Right atrium auricular region (tissue), 2 donors: ENCODE measurements at regions not wholly inside any gene's neighbourhood (a gene's known extent, or its start where the extent isn't known, plus 50 kb on each side); places are given as distances from the start of the nearest gene placed in this dataset.

ENCODE experiments used
- DNase-seq: peaks from one replicate; pipeline ENCODE4 v3.0.0-alpha.2; 2019; ENCODE audit warnings: low spot score
- H3K27ac ChIP-seq, 2 donors: fragments of 200-600 bp; sonication (generic); 1 replicate in 1 of 2; 2 replicates in 1 of 2; pipeline ENCODE4 v1.5.1; 2016 to 2019
- H3K27me3 ChIP-seq, 2 donors: fragments of 200-600 bp; sonication (generic); one replicate each; pipeline versions ENCODE4 v1.5.1 to v1.6.0; 2017 to 2019
- H3K36me3 ChIP-seq: fragments of 200-600 bp; sonication (generic); one replicate; pipeline ENCODE4 v1.5.1; 2016
- H3K4me1 ChIP-seq, 2 donors: fragments of 200-600 bp; sonication (generic); one replicate each; pipeline versions ENCODE4 v1.5.1 to v1.6.0; 2017 to 2019
- H3K4me3 ChIP-seq, 2 donors: fragments of 200-600 bp; sonication (generic); 1 replicate in 1 of 2; 2 replicates in 1 of 2; pipeline ENCODE4 v1.5.1; 2017 to 2019; ENCODE audit warnings: mild to moderate bottlenecking in 1 of 2, moderate library complexity in 1 of 2
- H3K9me3 ChIP-seq, 2 donors: fragments of 200-600 bp; sonication (generic); one replicate each; pipeline ENCODE4 v1.5.1; 2019
- TF ChIP-seq, protein P1 (sequence below), 2 donors: fragments of 200-600 bp; sonication (generic); IDR thresholded peaks; one replicate each; pipeline ENCODE4 v1.5.1; 2019; ENCODE audit warnings: antibody characterized with exemption in 2 of 2

DNA sequence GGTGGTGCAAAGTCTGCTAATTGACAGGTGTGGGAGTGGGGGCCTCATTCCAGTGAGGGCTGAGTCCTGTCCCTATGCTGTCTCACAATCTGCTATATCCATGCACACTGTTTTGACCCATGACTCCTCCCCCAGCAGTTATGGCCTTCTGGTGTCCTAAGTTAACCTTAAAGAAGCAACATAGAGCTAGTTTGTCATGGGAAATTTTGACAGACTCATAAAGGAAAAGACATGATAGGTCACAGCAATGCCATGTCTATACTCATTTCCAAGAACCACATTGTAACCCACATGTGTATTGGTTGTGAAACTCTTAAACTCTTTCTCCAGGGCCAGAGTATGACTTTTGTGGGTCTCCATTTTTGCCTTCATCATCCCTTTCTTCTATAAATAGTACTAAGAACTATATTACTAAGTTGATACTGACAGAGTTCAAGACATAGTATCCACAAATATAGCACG, 78.2 kb upstream of the SLC1A4 start:
- H3K36me3 ChIP-seq = no peaks in the 10 kb centered on the region
- H3K9me3 ChIP-seq = no peaks in the 10 kb centered on the region
- DNase-seq = no peak
- TF ChIP-seq, protein P1, sequence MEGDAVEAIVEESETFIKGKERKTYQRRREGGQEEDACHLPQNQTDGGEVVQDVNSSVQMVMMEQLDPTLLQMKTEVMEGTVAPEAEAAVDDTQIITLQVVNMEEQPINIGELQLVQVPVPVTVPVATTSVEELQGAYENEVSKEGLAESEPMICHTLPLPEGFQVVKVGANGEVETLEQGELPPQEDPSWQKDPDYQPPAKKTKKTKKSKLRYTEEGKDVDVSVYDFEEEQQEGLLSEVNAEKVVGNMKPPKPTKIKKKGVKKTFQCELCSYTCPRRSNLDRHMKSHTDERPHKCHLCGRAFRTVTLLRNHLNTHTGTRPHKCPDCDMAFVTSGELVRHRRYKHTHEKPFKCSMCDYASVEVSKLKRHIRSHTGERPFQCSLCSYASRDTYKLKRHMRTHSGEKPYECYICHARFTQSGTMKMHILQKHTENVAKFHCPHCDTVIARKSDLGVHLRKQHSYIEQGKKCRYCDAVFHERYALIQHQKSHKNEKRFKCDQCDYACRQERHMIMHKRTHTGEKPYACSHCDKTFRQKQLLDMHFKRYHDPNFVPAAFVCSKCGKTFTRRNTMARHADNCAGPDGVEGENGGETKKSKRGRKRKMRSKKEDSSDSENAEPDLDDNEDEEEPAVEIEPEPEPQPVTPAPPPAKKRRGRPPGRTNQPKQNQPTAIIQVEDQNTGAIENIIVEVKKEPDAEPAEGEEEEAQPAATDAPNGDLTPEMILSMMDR (IDR thresholded peaks at IDR 0.05) = no peak
- no peaks in the 10 kb centered on the region for H3K27me3 ChIP-seq
- H3K27ac ChIP-seq = no peak overlapping the region
- H3K4me3 ChIP-seq = no peak overlapping the region
- no peaks in the 10 kb centered on the region for H3K4me1 ChIP-seq

- Histone ChIP-seq H3K4me1 (peaks cover 0 to 6% of the 10 kb centered on the region in 2 donors), H3K27ac (no peak overlapping the region), H3K36me3 (no peaks in the 10 kb centered on the region), H3K27me3 (no peaks in the 10 kb centered on the region), H3K9me3 (no peaks in the 10 kb centered on the region), H3K4me3 (no peak overlapping the region)
- no peak for DNase-seq
- TF ChIP-seq, protein P1 (IDR thresholded peaks at IDR 0.05) = no peak
Observed at GRCh38 chr2:64913357-64913869, 75.8 kb upstream of the SLC1A4 start.

GRCh38 chr2:64914247-64914646, 75.0 kb upstream of the SLC1A4 start:
- Histone ChIP-seq H3K27ac (no peak overlapping the region), H3K4me3 (no peak overlapping the region), H3K36me3 (no peaks in the 10 kb centered on the region), H3K9me3 (no peaks in the 10 kb centered on the region), H3K4me1 (peaks cover 0 to 6% of the 10 kb centered on the region in 2 donors), H3K27me3 (no peaks in the 10 kb centered on the region)
- no peak for DNase-seq
- TF ChIP-seq, protein P1 (IDR thresholded peaks at IDR 0.05) = no peak

- Histone ChIP-seq H3K27me3 (no peaks in the 10 kb centered on the region), H3K9me3 (no peaks in the 10 kb centered on the region), H3K27ac (no peak overlapping the region), H3K36me3 (no peaks in the 10 kb centered on the region), H3K4me1 (peaks cover 0 to 6% of the 10 kb centered on the region in 2 donors), H3K4me3 (no peak overlapping the region)
- DNase-seq = no peak
- TF ChIP-seq, protein P1 (IDR thresholded peaks at IDR 0.05) = no peak
Observed at GRCh38 chr2:64914735-64915509, 74.3 kb upstream of the SLC1A4 start.

GRCh38 chr2:64915510-64915900, 73.7 kb upstream of the SLC1A4 start:
- no peaks in the 10 kb centered on the region for H3K36me3 ChIP-seq
- no peaks in the 10 kb centered on the region for H3K27me3 ChIP-seq
- no peaks in the 10 kb centered on the region for H3K9me3 ChIP-seq
- no peak overlapping the region for H3K4me3 ChIP-seq
- TF ChIP-seq, protein P1 (IDR thresholded peaks at IDR 0.05) = no peak
- H3K4me1 ChIP-seq = peaks cover 0 to 6% of the 10 kb centered on the region in 2 donors
- no peak for DNase-seq
- H3K27ac ChIP-seq = no peak overlapping the region
